ENCODE measurements at regions not wholly inside any gene's neighbourhood (a gene's known extent, or its start where the extent isn't known, plus 50 kb on each side); places are given as distances from the start of the nearest gene placed in this dataset.

GRCh38 chr2:216570357-216570756 lies 62.9 kb upstream of the IGFBP2 start:
- peaks cover 2% of the 10 kb centered on the region for H3K36me3 Mint-ChIP-seq (ENCODE audit: low read depth)
- DNase-seq (ENCODE audit: low spot score), result no peak
- peaks cover 57% of the 10 kb centered on the region for H3K4me1 Mint-ChIP-seq (ENCODE audit: low read depth)
- no peak for TF ChIP-seq CTCF (IDR thresholded peaks at IDR 0.05)
- no peaks in the 10 kb centered on the region for H3K27me3 Mint-ChIP-seq (ENCODE audit: low read depth)
- H3K4me3 Mint-ChIP-seq (ENCODE audit: unreplicated experiment), result no peak overlapping the region
- H3K27ac Mint-ChIP-seq (ENCODE audit: unreplicated experiment), result no peak overlapping the region
- peaks cover 9% of the 10 kb centered on the region for H3K9me3 Mint-ChIP-seq (ENCODE audit: low read depth)

DNA sequence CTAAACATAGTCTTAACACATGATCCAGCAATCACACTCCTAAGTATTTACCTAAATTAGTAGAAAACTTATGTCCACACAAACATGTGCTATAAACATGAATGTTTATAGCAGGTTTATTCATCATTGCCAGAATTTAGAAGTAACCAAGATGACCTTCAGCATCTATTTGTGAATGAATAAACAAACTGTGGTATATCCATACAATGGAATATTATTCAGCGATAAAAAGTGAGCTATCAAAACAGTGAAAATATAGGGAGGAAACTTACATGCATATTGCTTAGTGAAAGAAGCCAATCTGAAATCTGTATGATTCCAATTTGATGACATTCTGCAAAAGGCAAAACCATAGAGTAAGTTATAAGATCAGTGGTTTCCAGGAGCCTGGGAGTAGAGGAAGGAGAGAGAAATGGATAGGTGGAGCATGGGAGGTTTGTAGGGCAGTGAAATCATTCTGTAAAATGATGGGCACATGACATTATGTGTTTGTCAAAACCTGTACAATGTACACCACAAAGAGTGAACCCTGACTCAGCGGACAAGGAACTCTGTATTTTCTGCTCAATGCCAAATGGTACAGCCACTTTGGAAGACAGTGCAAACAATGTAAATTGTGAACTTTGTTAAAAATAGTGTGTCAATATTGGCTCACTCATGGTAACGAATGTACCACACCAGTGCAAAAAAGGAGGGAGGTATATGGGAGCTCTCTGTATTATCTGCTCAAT lies 61.9 kb upstream of the IGFBP2 start:
- Mint-ChIP-seq H3K4me1 (ENCODE audit: low read depth) (peaks cover 47% of the 10 kb centered on the region), H3K27me3 (ENCODE audit: low read depth) (no peaks in the 10 kb centered on the region), H3K36me3 (ENCODE audit: low read depth) (peaks cover 2% of the 10 kb centered on the region), H3K27ac (ENCODE audit: unreplicated experiment) (no peak overlapping the region), H3K9me3 (ENCODE audit: low read depth) (peaks cover 8% of the 10 kb centered on the region), H3K4me3 (ENCODE audit: unreplicated experiment) (no peak overlapping the region)
- DNase-seq (ENCODE audit: low spot score), result no peak
- TF ChIP-seq CTCF (IDR thresholded peaks at IDR 0.05), result no peak

GRCh38 chr2:216571909-216572513 lies 61.2 kb upstream of the IGFBP2 start:
- Mint-ChIP-seq H3K27me3 (ENCODE audit: low read depth) (no peaks in the 10 kb centered on the region), H3K27ac (ENCODE audit: unreplicated experiment) (peak overlapping the region; percentile 59)

GRCh38 chr2:216572582-216573578 lies 60.3 kb upstream of the IGFBP2 start:
- Mint-ChIP-seq H3K27ac (ENCODE audit: unreplicated experiment) (peak overlapping the region; percentile 66), H3K4me3 (ENCODE audit: unreplicated experiment) (no peak overlapping the region), H3K9me3 (ENCODE audit: low read depth) (peaks cover 6% of the 10 kb centered on the region), H3K36me3 (ENCODE audit: low read depth) (peaks cover 2% of the 10 kb centered on the region), H3K4me1 (ENCODE audit: low read depth) (peaks cover 50% of the 10 kb centered on the region), H3K27me3 (ENCODE audit: low read depth) (no peaks in the 10 kb centered on the region)
- no peak for DNase-seq (ENCODE audit: low spot score)
- no peak for TF ChIP-seq CTCF (IDR thresholded peaks at IDR 0.05)

More at GRCh38 chr2:216571909-216572513, 61.2 kb upstream of the IGFBP2 start:
- Mint-ChIP-seq H3K4me1 (ENCODE audit: low read depth) (peaks cover 44% of the 10 kb centered on the region), H3K36me3 (ENCODE audit: low read depth) (peaks cover 2% of the 10 kb centered on the region), H3K4me3 (ENCODE audit: unreplicated experiment) (no peak overlapping the region), H3K9me3 (ENCODE audit: low read depth) (peaks cover 6% of the 10 kb centered on the region)
- TF ChIP-seq CTCF (IDR thresholded peaks at IDR 0.05), result no peak
- no peak for DNase-seq (ENCODE audit: low spot score)

DNA sequence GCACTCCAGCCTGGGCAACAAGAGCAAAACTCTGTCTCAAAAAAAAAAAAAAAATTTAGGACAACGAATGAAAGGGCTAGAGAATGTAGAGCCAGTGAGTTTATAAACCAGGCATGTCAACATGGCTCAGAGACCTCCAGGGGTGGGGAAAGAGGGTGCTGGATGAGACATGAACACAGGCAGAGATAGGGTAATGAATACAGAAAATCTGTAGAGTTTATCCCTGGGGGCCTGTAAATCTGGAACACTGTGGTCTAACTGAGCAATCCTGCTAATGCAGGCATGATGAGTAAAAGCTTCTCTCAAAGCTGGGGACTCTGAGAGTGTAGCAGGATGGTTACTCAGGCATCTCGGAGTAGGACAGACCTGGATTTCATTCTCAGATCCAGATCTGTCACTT lies 59.2 kb upstream of the IGFBP2 start:
- H3K9me3 Mint-ChIP-seq (ENCODE audit: low read depth), result peaks cover 6% of the 10 kb centered on the region
- H3K4me3 Mint-ChIP-seq (ENCODE audit: unreplicated experiment), result no peak overlapping the region
- no peak for TF ChIP-seq CTCF (IDR thresholded peaks at IDR 0.05)
- DNase-seq (ENCODE audit: low spot score), result no peak
- H3K36me3 Mint-ChIP-seq (ENCODE audit: low read depth), result peaks cover 2% of the 10 kb centered on the region
- peak overlapping the region; percentile 72 for H3K27ac Mint-ChIP-seq (ENCODE audit: unreplicated experiment)
- H3K4me1 Mint-ChIP-seq (ENCODE audit: low read depth), result peaks cover 55% of the 10 kb centered on the region
- no peaks in the 10 kb centered on the region for H3K27me3 Mint-ChIP-seq (ENCODE audit: low read depth)
